GM13977 (cell line): ENCODE measurements at regions not wholly inside any gene's neighbourhood (a gene's known extent, or its start where the extent isn't known, plus 50 kb on each side); places are given as distances from the start of the nearest gene placed in this dataset.

Experiments
- DNase-seq: peaks from one replicate; pipeline ENCODE4 v3.0.0; 2012; ENCODE audit warnings: low spot score
- in situ Hi-C: fragments of 300-500 bp; cut with MboI; formaldehyde crosslinking; loops from one replicate; pipeline ENCODE4 v1.12.0; 2022; ENCODE audit warnings: low sequenced_read_pairs, low pct_unique_long_range_greater_than_20kb, mixed read lengths, inconsistent platforms; ENCODE audit not compliant: unreplicated experiment
- TF ChIP-seq, protein P1 (sequence below): IDR thresholded peaks from 2 replicates; pipeline ENCODE4 v1.5.1; 2012; ENCODE audit warnings: mild to moderate bottlenecking, control low read depth; ENCODE audit not compliant: insufficient read depth; ENCODE audit errors: extremely low read depth, missing control alignments

DNA sequence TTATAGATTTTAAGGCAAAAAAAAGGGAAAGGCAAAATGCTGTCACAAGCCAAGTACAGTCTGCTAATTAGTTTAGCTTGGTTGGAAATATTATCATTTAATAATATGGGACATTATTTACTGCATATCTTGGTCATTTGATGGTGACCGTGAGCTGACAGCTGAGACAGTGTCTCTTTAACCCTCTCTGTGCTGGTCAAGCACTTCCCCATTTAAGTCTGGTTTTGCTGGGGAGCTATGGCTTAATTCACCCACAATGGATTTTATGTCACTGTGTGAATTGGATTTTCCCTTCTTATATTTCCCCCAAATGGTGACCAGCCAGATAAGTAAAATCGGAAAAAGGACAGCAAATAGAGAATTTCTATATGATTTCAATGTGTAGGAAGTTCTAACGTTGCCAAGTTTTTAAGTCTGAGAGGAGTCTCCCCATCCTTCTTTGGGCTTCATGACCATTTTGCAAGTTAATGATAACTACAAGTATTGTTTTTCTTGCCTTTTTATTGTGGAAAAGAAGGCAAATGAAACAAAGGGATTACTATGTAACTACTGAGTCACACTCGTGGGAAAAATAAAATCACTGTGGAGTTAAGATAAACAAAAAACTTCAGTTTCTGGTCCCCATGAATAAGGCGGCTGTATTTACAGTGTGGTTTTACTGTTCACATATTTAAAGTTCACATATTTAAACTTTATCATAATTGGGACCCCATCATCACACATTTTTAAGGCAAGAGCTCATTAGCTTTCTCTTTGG lies 373.5 kb downstream of the NR2F2 start:
- in situ Hi-C loops: no loop called here
- TF ChIP-seq, protein P1, sequence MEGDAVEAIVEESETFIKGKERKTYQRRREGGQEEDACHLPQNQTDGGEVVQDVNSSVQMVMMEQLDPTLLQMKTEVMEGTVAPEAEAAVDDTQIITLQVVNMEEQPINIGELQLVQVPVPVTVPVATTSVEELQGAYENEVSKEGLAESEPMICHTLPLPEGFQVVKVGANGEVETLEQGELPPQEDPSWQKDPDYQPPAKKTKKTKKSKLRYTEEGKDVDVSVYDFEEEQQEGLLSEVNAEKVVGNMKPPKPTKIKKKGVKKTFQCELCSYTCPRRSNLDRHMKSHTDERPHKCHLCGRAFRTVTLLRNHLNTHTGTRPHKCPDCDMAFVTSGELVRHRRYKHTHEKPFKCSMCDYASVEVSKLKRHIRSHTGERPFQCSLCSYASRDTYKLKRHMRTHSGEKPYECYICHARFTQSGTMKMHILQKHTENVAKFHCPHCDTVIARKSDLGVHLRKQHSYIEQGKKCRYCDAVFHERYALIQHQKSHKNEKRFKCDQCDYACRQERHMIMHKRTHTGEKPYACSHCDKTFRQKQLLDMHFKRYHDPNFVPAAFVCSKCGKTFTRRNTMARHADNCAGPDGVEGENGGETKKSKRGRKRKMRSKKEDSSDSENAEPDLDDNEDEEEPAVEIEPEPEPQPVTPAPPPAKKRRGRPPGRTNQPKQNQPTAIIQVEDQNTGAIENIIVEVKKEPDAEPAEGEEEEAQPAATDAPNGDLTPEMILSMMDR: no peak
- DNase-seq: no peak

DNA sequence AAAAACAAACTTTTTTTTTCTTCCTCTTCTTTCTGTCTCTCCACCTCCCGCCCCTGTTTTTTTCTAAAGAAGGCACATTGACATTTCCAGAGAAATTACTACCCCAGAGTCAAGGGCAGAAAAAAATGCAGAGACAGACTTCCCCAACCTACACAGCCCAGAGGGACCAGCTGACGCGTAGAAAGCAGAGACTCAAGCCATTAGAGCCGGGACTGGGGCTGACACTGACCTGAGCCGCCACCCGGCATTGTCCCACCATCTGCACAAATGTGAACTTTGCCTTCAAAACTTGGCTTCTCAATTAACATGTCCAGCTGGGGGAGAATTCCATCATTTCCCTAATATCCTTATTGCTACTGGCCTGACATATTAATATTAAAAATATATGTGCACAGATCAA lies 385.6 kb downstream of the NR2F2 start:
- TF ChIP-seq, protein P1: no peak
- in situ Hi-C loops: no loop called here
- DNase-seq: no peak

DNA sequence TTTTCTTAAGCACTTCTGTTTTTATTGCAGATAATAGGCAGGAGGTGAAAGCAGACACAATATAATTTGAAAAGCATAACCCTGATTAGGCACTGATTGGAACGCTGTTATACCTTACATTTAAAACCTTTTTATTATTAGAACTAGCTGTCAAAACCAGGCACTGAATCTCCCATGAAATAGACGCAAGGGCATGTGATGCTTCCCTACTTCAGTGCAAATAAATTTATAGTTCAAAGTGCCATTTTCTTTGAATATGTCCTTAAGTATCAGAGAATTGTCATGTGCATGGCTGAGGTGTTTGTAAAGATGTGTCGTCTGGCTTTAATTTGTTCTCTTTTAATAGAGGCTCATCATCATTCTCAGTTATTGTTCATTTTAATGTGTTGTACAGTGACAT lies 386.0 kb downstream of the NR2F2 start:
- DNase-seq: no peak
- TF ChIP-seq, protein P1: no peak
- in situ Hi-C loops: no loop called here

DNA sequence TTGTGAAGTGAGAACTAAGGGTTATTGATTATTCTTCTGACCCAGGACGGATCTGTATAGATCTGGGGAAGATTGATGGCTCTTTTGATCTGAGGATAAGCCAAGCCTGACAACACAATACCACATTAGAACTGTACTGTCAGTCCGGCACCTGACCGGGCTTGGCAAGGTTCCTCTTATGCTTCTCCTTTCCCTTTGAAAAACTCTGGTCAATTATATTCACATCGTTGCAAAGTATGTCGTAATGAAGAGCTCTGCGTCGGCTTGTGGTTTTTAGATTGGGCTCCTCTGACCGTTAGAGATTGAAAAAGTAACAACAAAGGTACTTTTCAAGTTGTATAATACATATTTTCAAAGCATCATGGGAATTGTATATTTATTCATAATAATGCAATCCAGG lies 389.8 kb downstream of the NR2F2 start:
- DNase-seq: no peak
- TF ChIP-seq, protein P1: no peak
- in situ Hi-C loops: no loop called here

DNA sequence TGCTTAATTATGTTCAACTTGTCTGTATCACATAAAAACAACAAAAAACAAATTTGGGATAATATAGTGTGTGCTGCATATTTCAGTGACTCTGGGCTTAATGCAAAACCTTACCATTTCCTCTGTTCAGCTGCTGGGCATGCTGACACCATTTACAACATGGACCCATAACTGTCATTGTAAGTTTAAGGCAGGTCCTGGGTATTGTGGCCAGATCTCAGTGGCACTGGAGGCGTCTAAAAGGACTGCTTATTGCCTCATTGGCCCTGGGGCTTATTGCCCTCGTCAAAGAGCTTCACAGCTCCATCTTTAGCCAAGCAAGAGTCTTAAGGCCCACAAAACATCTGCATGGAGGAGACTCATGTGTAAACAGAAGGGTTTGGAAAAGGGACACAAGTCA lies 390.2 kb downstream of the NR2F2 start:
- in situ Hi-C loops: no loop called here
- TF ChIP-seq, protein P1: no peak
- no peak for DNase-seq

DNA sequence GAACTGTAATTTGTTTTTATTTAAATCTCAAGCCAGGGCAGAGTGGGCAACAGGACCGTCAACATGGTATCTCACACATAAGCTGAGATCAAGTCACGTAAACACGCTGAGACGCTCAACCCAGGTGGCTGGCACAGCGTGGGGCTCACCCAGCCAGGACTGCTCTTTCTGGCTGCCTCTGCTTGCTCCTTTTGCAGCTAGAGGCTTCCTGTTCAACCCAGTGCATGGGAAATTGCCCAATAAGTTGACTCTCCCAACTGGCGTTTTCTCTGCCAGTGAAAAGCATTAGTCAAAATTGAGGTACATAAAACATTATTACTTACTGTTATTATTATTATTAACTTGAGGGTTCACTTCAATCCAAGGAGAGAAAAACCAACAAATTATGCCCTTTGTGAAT lies 398.1 kb downstream of the NR2F2 start:
- in situ Hi-C loops: no loop called here
- TF ChIP-seq, protein P1: no peak
- DNase-seq: no peak
